Stimulated activated CD4-positive, alpha-beta T cell treated with anti-CD3 and anti-CD28 coated beads, Interleukin-1b, Interleukin-23, amount 100 ng/mL, for 24 hours (primary cell): ENCODE measurements at regions not wholly inside any gene's neighbourhood (a gene's known extent, or its start where the extent isn't known, plus 50 kb on each side); places are given as distances from the start of the nearest gene placed in this dataset.
"Not testable (repeated sequence)": the region's sequence is repeated elsewhere in the genome, so short reads cannot be mapped to it uniquely, and the experiment has no call there.

Experiments used
- DNase-seq, 4 experiments: peaks; one replicate each; pipeline ENCODE4 v3.0.0-alpha.2; 2020; ENCODE audit warnings: low read depth in 4 of 4, low spot score in 1 of 4

DNA sequence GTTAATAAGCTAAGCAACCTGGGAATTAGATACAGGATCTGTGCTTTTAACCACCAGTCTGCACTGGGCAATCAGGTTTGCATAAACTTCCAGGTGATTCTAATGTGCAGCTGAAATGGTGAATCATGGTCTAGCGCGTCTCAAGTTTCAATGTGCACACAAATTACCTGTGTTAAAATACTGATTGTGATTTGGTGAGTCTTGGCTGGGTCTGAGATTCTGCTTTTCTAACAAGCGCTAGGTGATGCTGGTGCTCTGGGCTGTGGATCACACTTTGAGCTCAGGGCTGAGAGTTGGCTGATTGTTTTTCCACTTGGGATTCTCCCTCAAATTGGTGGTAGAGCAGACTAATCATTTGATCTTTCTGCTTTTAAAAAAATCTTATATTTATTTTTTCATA, 124.8 kb downstream of the C12orf75 start:
- DNase-seq = no peak

GRCh38 chr12:105457026-105457425, 126.5 kb downstream of the C12orf75 start:
- DNase-seq = no peak

GRCh38 chr12:105459760-105460330, 129.4 kb downstream of the C12orf75 start:
- DNase-seq = no peak

GRCh38 chr12:105461271-105461943, 130.9 kb downstream of the C12orf75 start:
- no peak for DNase-seq

- DNase-seq = no peak
These were observed 131.7 kb downstream of the C12orf75 start for GRCh38 chr12:105461944-105462762.

GRCh38 chr12:105462831-105463230, 132.3 kb downstream of the C12orf75 start:
- DNase-seq = no peak

- no peak for DNase-seq
These were observed 133.9 kb downstream of the C12orf75 start for GRCh38 chr12:105464406-105464805.

- no peak for DNase-seq
These were observed 135.9 kb downstream of the C12orf75 start for GRCh38 chr12:105466231-105466900.

GRCh38 chr12:105466901-105467598, 136.6 kb downstream of the C12orf75 start:
- no peak for DNase-seq

GRCh38 chr12:105467710-105468366, 137.3 kb downstream of the C12orf75 start:
- DNase-seq = no peak

DNA sequence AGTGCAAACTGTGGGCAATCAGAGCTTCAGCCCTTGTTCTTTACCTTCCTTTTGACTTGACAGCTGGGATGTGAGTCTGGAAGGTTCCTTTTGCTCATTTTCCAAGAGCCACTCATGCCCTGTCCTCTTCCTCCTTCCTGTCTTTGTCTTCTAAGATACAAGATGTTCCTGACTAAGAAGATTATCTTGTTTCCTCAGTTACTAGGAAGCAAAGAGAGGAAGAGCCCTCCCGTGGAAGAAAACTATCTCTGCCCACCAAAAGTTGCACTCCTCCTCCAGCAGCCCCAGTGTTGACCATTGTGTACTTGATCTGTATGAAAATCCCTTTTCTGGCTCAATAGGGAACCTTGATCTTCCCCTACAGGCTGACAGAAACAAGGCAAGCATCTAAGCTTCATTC, 138.0 kb downstream of the C12orf75 start:
- DNase-seq = no peak

GRCh38 chr12:105469211-105469610, 138.7 kb downstream of the C12orf75 start:
- no peak for DNase-seq

DNA sequence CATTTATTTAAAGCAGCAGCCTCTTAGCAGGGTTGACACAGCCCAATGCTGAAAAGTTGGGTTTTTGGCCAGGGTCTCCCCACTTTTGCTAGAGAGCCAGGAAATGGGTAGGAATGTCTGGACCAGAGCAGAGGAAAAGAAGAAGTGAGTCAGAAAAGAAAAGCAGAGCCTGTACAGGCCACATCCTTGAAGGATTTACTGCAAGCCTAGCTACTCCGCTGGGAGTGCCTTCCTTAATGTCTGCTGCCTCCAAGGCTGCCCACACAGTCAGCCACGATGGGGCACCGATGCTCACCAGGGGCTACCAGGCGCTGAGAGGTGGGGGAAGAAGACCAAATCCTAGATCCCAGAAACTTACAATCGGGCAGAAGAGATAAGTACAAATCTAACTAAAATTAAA, 139.2 kb downstream of the C12orf75 start:
- DNase-seq = no peak

DNA sequence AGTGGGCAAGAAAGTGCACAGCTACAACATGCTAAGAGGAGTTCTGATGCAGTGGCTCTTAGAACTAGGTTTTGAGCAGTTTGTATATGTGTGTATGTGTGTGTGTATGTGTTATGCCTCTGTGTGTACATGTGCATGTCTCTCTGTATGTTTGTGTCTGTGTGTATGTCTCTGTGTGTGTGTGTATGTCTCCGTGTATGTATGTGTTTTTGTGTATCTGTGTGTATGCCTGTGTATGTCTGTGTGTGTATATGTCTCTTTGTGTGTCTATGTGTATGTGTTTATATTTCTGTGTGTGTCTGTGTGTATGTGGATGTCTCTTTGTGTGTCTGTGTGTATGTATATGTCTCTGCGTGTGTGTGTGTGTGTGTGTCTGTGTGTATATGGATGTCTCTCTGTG, 139.6 kb downstream of the C12orf75 start:
- no peak for DNase-seq

GRCh38 chr12:105470601-105471000, 140.1 kb downstream of the C12orf75 start:
- no peak for DNase-seq

GRCh38 chr12:105474672-105475071, 144.2 kb downstream of the C12orf75 start:
- no peak for DNase-seq

GRCh38 chr12:105476616-105477015, 146.1 kb downstream of the C12orf75 start:
- no peak for DNase-seq

GRCh38 chr12:105477873-105478272, 147.4 kb downstream of the C12orf75 start:
- no peak for DNase-seq

- DNase-seq = not testable (repeated sequence)
These were observed 148.3 kb downstream of the C12orf75 start for GRCh38 chr12:105478788-105479187.

DNA sequence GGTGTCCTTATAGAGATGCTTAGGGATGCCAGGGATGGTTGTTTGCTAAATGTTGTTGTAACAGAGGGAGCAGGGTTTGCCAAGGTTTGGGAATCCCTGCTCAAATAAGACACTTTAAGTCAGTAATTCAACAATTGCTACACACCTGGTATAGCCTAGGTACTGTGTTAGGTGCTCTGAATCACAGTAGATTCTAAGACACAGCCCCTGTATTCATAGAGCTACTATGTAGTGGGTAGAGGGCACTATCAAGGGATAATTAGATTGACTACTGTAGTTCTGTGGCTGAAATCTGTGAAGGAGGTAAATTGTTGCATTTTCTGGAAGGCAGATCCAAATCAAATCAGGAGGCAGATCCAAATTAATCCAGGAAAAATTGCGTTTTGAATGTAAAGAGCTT, 149.2 kb downstream of the C12orf75 start:
- no peak for DNase-seq

DNA sequence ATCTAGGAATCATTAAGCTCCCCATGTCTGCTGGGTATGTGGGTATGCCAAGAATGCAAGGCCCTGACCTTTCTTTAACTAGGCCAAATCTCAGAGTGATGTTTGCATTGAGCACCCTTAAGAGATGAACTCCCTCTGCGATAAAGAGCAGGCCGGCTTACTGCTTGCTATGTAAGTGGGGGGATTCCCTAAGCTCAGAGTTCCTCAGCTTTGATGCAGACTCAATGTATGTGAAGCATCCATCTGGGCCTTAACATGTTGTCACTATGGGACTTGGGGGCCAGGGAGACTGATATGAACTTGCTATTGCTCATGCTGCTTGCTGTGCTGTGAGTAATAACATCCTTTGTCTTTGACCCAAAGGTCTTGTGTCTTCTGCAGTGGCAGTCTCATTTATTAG, 149.7 kb downstream of the C12orf75 start:
- no peak for DNase-seq
